ENCODE measurements at regions not wholly inside any gene's neighbourhood (a gene's known extent, or its start where the extent isn't known, plus 50 kb on each side); places are given as distances from the start of the nearest gene placed in this dataset.

DNA sequence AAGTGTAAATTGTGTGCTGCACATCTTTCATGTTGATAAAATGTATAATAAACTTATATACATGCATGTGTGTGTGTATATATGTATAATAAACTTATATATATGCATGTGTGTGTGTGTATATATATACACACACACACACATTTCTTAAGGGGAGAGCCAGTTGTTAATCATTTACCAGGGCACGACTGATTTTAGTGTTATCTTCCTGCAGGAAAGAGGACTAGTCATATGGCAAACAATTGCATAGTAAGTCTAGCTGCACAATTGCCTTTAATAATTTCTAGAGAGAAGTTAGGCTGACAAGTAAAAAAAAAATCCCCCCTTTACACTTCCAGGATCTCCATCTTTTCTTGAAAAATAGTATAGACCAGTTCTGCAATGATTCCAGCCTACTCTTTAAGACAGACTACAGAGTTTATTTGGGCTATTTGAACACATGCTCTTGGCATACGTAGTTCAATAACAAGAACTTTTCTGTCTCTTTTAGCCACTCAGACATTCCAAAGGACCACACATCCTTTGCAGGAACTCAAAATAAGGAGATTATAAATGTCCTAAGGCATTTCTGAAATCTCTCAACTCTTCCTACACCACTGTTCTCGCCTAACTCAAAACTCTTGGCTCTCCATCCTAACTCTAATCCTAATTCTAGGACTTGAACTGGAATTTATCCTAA lies 163.6 kb upstream of the SETMAR start:
- Histone ChIP-seq H3K27me3 (ENCODE audit: insufficient read depth in 3 of 3, low read length in 2 of 3) (no peaks in the 10 kb centered on the region), H3K4me1 (no peaks in the 10 kb centered on the region), H3K36me3 (ENCODE audit: insufficient read depth in 1 of 2, low read depth in 1 of 2) (no peaks in the 10 kb centered on the region), H3K9me3 (peaks cover 4% of the 10 kb centered on the region), H3K27ac (no peak overlapping the region), H3K4me3 (no peak overlapping the region)
- DNase-seq (no peak), ATAC-seq (no peak)
- no peak for TF ChIP-seq CTCF (IDR thresholded peaks at IDR 0.05)
- intact Hi-C loops (cut with DNase I), result no loop called here
- 45 to 63% (median 50%) methylated on average over 3 of the region's 3 CpGs for WGBS, 3 donors

DNA sequence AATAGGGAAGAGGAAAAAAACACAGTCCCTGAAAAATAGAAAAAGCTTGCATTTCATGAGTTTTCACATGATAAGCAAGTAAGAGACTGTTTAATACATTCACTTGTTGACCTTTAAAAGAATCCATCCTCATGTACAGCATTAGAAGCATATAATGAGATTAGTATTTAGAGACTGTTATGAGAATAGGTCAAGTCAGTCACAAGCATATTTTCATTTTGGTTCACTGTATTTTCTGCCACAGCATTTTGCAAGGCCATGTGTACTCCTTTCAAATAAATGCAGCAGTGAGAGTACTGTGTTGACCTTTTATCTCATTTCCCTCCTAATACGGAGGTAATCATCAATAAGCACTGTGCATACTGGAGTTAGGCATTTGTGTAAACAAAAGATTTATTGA lies 162.2 kb upstream of the SETMAR start:
- Histone ChIP-seq H3K27ac (no peak overlapping the region), H3K27me3 (ENCODE audit: insufficient read depth in 3 of 3, low read length in 2 of 3) (no peaks in the 10 kb centered on the region), H3K4me3 (no peak overlapping the region), H3K9me3 (peaks cover 4% of the 10 kb centered on the region), H3K36me3 (ENCODE audit: insufficient read depth in 1 of 2, low read depth in 1 of 2) (no peaks in the 10 kb centered on the region), H3K4me1 (no peaks in the 10 kb centered on the region)
- ATAC-seq (no peak), DNase-seq (no peak)
- WGBS, 3 donors, result 59 to 76% (median 68%) methylated on average over 1 of the region's 1 CpG
- intact Hi-C loops (cut with DNase I), result no loop called here
- no peak for TF ChIP-seq CTCF (IDR thresholded peaks at IDR 0.05)

GRCh38 chr3:4147556-4148118 lies 155.5 kb upstream of the SETMAR start:
- WGBS, 3 donors, result 92 to 95% (median 92%) methylated on average over 3 of the region's 3 CpGs
- DNase-seq, result no peak
- no peak for TF ChIP-seq CTCF (IDR thresholded peaks at IDR 0.05)
- no peak for ATAC-seq
- Histone ChIP-seq H3K4me3 (no peak overlapping the region), H3K27ac (no peak overlapping the region), H3K36me3 (ENCODE audit: insufficient read depth in 1 of 2, low read depth in 1 of 2) (no peaks in the 10 kb centered on the region), H3K4me1 (no peaks in the 10 kb centered on the region), H3K9me3 (no peaks in the 10 kb centered on the region), H3K27me3 (ENCODE audit: insufficient read depth in 3 of 3, low read length in 2 of 3) (no peaks in the 10 kb centered on the region)
- intact Hi-C loops (cut with DNase I), result no loop called here

GRCh38 chr3:4149296-4149695 lies 153.9 kb upstream of the SETMAR start:
- Histone ChIP-seq H3K27me3 (ENCODE audit: insufficient read depth in 3 of 3, low read length in 2 of 3) (no peaks in the 10 kb centered on the region), H3K9me3 (no peaks in the 10 kb centered on the region), H3K27ac (no peak overlapping the region), H3K4me1 (no peaks in the 10 kb centered on the region), H3K36me3 (ENCODE audit: insufficient read depth in 1 of 2, low read depth in 1 of 2) (no peaks in the 10 kb centered on the region), H3K4me3 (no peak overlapping the region)
- WGBS, 3 donors, result 75 to 81% (median 76%) methylated on average over 2 of the region's 2 CpGs
- no peak for DNase-seq
- intact Hi-C loops (cut with DNase I), result no loop called here
- ATAC-seq, result no peak
- TF ChIP-seq CTCF (IDR thresholded peaks at IDR 0.05), result no peak

DNA sequence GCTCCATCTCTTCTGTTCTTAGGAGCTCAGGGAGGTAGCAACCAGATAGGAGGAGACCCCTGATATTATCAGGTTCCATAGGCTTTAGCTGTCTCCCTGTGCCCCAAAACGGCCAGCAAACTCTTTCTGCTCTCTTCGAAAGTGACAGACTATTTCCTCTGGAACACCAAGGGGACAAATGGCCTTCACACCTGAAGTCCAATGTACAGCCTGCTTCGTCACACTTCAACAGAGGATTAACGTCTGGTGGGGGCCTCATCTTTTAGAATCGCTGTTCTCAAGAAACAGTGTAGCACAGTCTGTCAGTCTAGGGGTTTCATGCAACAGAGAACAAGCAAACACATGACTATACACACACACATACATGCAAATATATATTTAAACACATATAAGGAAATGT lies 152.4 kb upstream of the SETMAR start:
- TF ChIP-seq CTCF (IDR thresholded peaks at IDR 0.05), result no peak
- WGBS, 3 donors, result 53 to 76% (median 67%) methylated on average over 5 of the region's 5 CpGs

More for the DNA sequence above, 152.4 kb upstream of the SETMAR start:
- Histone ChIP-seq H3K4me3 (no peak overlapping the region), H3K27me3 (ENCODE audit: insufficient read depth in 3 of 3, low read length in 2 of 3) (no peaks in the 10 kb centered on the region), H3K4me1 (no peaks in the 10 kb centered on the region), H3K9me3 (no peaks in the 10 kb centered on the region), H3K27ac (no peak overlapping the region), H3K36me3 (ENCODE audit: insufficient read depth in 1 of 2, low read depth in 1 of 2) (no peaks in the 10 kb centered on the region)
- DNase-seq (no peak), ATAC-seq (no peak)
- intact Hi-C loops (cut with DNase I), result no loop called here
